ENCODE measurements at regions not wholly inside any gene's neighbourhood (a gene's known extent, or its start where the extent isn't known, plus 50 kb on each side); places are given as distances from the start of the nearest gene placed in this dataset.

DNA sequence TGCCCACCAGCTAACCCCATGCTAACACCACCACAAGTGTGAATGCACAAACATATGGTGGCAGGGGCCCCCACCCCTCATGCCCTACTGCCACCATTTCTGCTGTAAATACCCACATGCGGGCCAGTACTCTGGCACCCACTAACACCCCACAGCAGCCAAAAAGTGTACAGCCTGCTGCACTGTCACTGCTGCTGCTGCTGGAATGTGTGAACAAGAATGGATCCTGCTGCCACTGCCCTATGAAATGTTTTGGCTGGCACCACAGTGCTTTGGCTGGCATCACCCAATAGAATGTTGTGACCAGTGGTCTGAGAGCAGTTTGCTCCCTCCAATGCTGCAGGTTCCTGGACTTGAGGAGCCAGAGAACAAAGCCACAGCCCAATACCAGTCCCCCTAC, 606.6 kb upstream of the SORCS1 start:
- Histone ChIP-seq H3K9me3 (no peaks in the 10 kb centered on the region), H3K4me3 (no peak overlapping the region), H3K4me1 (no peaks in the 10 kb centered on the region), H3K27ac (no peak overlapping the region), H3K27me3 (no peaks in the 10 kb centered on the region), H3K36me3 (no peaks in the 10 kb centered on the region)
- no peak for DNase-seq
- TF ChIP-seq, protein P1, sequence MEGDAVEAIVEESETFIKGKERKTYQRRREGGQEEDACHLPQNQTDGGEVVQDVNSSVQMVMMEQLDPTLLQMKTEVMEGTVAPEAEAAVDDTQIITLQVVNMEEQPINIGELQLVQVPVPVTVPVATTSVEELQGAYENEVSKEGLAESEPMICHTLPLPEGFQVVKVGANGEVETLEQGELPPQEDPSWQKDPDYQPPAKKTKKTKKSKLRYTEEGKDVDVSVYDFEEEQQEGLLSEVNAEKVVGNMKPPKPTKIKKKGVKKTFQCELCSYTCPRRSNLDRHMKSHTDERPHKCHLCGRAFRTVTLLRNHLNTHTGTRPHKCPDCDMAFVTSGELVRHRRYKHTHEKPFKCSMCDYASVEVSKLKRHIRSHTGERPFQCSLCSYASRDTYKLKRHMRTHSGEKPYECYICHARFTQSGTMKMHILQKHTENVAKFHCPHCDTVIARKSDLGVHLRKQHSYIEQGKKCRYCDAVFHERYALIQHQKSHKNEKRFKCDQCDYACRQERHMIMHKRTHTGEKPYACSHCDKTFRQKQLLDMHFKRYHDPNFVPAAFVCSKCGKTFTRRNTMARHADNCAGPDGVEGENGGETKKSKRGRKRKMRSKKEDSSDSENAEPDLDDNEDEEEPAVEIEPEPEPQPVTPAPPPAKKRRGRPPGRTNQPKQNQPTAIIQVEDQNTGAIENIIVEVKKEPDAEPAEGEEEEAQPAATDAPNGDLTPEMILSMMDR (IDR thresholded peaks at IDR 0.05) = no peak
- no peak for TF ChIP-seq POLR2A (IDR thresholded peaks at IDR 0.05)
- intact Hi-C loops (cut with DNase I; ENCODE audit: low total_unique reads) = no loop called here

DNA sequence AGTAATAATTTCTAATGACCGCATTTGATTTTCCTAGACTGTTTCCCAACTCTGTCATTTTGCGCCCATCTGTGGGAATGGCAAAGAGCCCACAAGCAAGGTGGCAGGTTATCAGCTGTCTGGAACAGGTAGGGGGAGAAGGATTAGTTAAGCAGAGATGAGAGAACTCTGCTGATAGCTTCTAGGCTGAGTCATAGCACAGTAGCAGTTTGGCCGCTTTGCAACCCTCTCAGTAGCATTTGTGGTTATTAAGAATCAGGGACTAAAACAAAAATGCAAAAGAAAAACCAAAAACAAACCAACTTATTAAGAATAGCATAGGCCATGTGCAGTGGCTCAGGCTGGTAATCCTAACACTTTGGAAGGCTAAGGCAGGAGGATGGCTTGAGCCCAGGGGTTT, 602.7 kb upstream of the SORCS1 start:
- TF ChIP-seq, protein P1 (IDR thresholded peaks at IDR 0.05) = no peak
- no peak for TF ChIP-seq POLR2A (IDR thresholded peaks at IDR 0.05)
- DNase-seq = no peak
- Histone ChIP-seq H3K27ac (no peak overlapping the region), H3K36me3 (no peaks in the 10 kb centered on the region), H3K27me3 (no peaks in the 10 kb centered on the region), H3K4me3 (no peak overlapping the region), H3K4me1 (no peaks in the 10 kb centered on the region), H3K9me3 (no peaks in the 10 kb centered on the region)
- intact Hi-C loops (cut with DNase I; ENCODE audit: low total_unique reads) = no loop called here

DNA sequence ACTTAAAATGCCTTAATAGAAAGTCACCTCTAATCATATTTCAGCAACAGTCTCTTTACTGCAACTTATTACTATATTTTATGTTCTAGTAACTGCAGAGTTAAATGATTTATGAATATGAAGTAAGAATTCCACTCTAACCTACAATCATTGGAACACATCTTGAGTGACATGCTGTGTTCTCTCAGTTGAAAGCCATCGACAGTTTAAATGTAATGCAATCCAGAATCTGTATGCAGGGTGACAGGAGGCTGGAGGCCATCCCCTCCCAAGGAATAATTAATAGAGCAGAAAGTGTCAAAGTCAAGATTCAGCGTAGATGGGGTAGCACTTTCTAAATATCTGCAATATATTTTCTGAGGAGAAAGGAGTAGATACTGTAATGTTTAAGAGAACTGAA, 590.3 kb upstream of the SORCS1 start:
- no peaks in the 10 kb centered on the region for H3K27me3 ChIP-seq
- DNase-seq = no peak
- intact Hi-C loops (cut with DNase I; ENCODE audit: low total_unique reads) = no loop called here
- no peaks in the 10 kb centered on the region for H3K4me1 ChIP-seq
- H3K36me3 ChIP-seq = no peaks in the 10 kb centered on the region
- H3K27ac ChIP-seq = no peak overlapping the region
- H3K9me3 ChIP-seq = no peaks in the 10 kb centered on the region
- no peak overlapping the region for H3K4me3 ChIP-seq
- TF ChIP-seq POLR2A (IDR thresholded peaks at IDR 0.05) = no peak
- TF ChIP-seq, protein P1 (IDR thresholded peaks at IDR 0.05) = no peak

DNA sequence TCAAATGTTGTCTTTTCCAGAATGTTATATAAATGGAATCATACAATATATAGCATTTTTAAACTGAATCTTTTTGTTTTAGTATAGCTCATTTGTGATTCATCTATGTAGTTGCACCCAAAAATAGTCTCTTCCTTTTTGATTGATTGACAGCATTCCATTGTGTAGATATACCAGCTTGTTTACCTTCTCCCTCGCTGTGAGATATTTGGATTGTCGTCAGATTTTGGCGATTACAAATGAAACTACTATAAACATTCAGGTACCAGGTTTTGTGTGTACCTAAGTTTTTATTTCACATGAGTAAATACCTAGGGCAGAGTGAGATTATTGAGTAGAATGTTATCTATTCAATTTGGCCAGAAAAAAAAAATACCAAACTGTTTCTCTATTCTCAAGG, 584.7 kb upstream of the SORCS1 start:
- Histone ChIP-seq H3K27me3 (no peaks in the 10 kb centered on the region), H3K4me1 (no peaks in the 10 kb centered on the region), H3K9me3 (no peaks in the 10 kb centered on the region), H3K36me3 (no peaks in the 10 kb centered on the region), H3K4me3 (no peak overlapping the region), H3K27ac (no peak overlapping the region)
- TF ChIP-seq POLR2A (IDR thresholded peaks at IDR 0.05) = no peak
- TF ChIP-seq, protein P1 (IDR thresholded peaks at IDR 0.05) = no peak
- DNase-seq = no peak
- intact Hi-C loops (cut with DNase I; ENCODE audit: low total_unique reads) = no loop called here

DNA sequence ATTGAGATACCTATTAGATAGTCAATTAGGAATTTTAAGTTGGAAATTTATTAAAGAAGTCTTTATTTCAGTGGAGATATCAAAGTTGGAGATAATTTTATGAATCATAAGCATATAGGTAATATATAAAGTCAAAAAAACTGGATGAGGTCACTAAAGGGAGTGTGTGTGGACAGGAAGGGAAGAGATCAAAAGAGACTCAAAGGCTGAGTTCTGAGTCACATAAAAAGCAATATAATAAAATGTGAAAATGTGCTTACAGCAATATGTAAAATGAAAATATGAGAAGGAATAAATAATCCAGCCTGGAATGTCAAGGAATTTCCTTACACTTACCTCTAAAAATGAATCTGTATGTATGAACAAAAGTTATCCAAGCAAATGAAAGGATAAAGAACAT, 583.3 kb upstream of the SORCS1 start:
- H3K4me1 ChIP-seq = no peaks in the 10 kb centered on the region
- DNase-seq = no peak

More for the DNA sequence above, 583.3 kb upstream of the SORCS1 start:
- H3K9me3 ChIP-seq = no peaks in the 10 kb centered on the region
- no peaks in the 10 kb centered on the region for H3K27me3 ChIP-seq
- H3K36me3 ChIP-seq = no peaks in the 10 kb centered on the region
- intact Hi-C loops (cut with DNase I; ENCODE audit: low total_unique reads) = no loop called here
- no peak overlapping the region for H3K27ac ChIP-seq
- TF ChIP-seq POLR2A (IDR thresholded peaks at IDR 0.05) = no peak
- TF ChIP-seq, protein P1 (IDR thresholded peaks at IDR 0.05) = no peak
- no peak overlapping the region for H3K4me3 ChIP-seq

All from uterus (tissue), 3 donors.